Stimulated activated CD4-positive, alpha-beta T cell treated with anti-CD3 and anti-CD28 coated beads, Interleukin-2, amount 100 ng/mL, for 4 hours (primary cell): ENCODE measurements at regions not wholly inside any gene's neighbourhood (a gene's known extent, or its start where the extent isn't known, plus 50 kb on each side); places are given as distances from the start of the nearest gene placed in this dataset.

Experiments
- DNase-seq: peaks from one replicate; pipeline ENCODE4 v3.0.0-alpha.2; 2020; ENCODE audit warnings: low read depth

- no peak for DNase-seq
These were observed 134.3 kb downstream of the MN1 start for GRCh38 chr22:27667121-27667843.

GRCh38 chr22:27668828-27669797 is 132.4 kb downstream of the MN1 start:
- DNase-seq: no peak

- DNase-seq: no peak
These were observed 131.6 kb downstream of the MN1 start for GRCh38 chr22:27669798-27670599.

- DNase-seq: no peak
These were observed 130.7 kb downstream of the MN1 start for GRCh38 chr22:27670701-27671412.

GRCh38 chr22:27671413-27671935 is 130.1 kb downstream of the MN1 start:
- no peak for DNase-seq

GRCh38 chr22:27672721-27673418 is 128.7 kb downstream of the MN1 start:
- DNase-seq: no peak

GRCh38 chr22:27673839-27674238 is 127.7 kb downstream of the MN1 start:
- DNase-seq: no peak

- DNase-seq: no peak
These were observed 127.2 kb downstream of the MN1 start for GRCh38 chr22:27674261-27674923.

GRCh38 chr22:27676545-27677213 is 124.9 kb downstream of the MN1 start:
- DNase-seq: no peak

GRCh38 chr22:27677905-27678458 is 123.6 kb downstream of the MN1 start:
- DNase-seq: no peak

- no peak for DNase-seq
These were observed 122.4 kb downstream of the MN1 start for GRCh38 chr22:27679176-27679575.

GRCh38 chr22:27679693-27680488 is 121.7 kb downstream of the MN1 start:
- no peak for DNase-seq

- no peak for DNase-seq
These were observed 120.9 kb downstream of the MN1 start for GRCh38 chr22:27680636-27681035.

GRCh38 chr22:27681037-27681436 is 120.5 kb downstream of the MN1 start:
- DNase-seq: no peak

- no peak for DNase-seq
These were observed 119.1 kb downstream of the MN1 start for GRCh38 chr22:27682437-27682836.

- no peak for DNase-seq
These were observed 116.7 kb downstream of the MN1 start for GRCh38 chr22:27684901-27685300.

- DNase-seq: no peak
These were observed 116.0 kb downstream of the MN1 start for GRCh38 chr22:27685515-27685914.

- no peak for DNase-seq
These were observed 115.6 kb downstream of the MN1 start for GRCh38 chr22:27685970-27686369.
